Gastrocnemius medialis (tissue), 4 donors: ENCODE measurements at regions not wholly inside any gene's neighbourhood (a gene's known extent, or its start where the extent isn't known, plus 50 kb on each side); places are given as distances from the start of the nearest gene placed in this dataset.

Experiments
- CTCF ChIP-seq, 5 experiments: fragments of 450-650 bp in 3 of 5; fragments of 200-600 bp in 2 of 5; sonication (generic) in 2 of 5; IDR thresholded peaks in 4 of 5; conservative IDR thresholded peaks in 1 of 5; 1 replicate in 4 of 5; 2 replicates in 1 of 5; pipeline ENCODE4 v1.5.1; 2016 to 2019; ENCODE audit warnings: antibody characterized with exemption in 5 of 5, mild to moderate bottlenecking in 3 of 5, moderate library complexity in 3 of 5
- POLR2A ChIP-seq, 2 donors: fragments of 450-650 bp; IDR thresholded peaks; one replicate each; pipeline ENCODE4 v1.6.1; 2017; ENCODE audit warnings: antibody characterized with exemption in 2 of 2, mild to moderate bottlenecking in 2 of 2, moderate library complexity in 2 of 2

- TF ChIP-seq POLR2A (IDR thresholded peaks at IDR 0.05) (no peak), CTCF (IDR thresholded peaks at IDR 0.05 in 4 of 5, conservative IDR thresholded peaks at IDR 0.05 in 1 of 5) (no peak)
Observed at GRCh38 chrX:13467243-13467642, 102.2 kb upstream of the EGFL6 start.
